T follicular helper cell (primary cell): ENCODE measurements at regions not wholly inside any gene's neighbourhood (a gene's known extent, or its start where the extent isn't known, plus 50 kb on each side); places are given as distances from the start of the nearest gene placed in this dataset.
"Not testable (repeated sequence)": the region's sequence is repeated elsewhere in the genome, so short reads cannot be mapped to it uniquely, and the experiment has no call there.

ENCODE experiments used
- DNase-seq: peaks from one replicate; pipeline ENCODE4 v3.0.0-alpha.2; 2020; ENCODE audit warnings: low read depth

- no peak for DNase-seq
These were observed 66.6 kb downstream of the LACC1 start for GRCh38 chr13:43946281-43946680.

- no peak for DNase-seq
These were observed 68.3 kb downstream of the LACC1 start for GRCh38 chr13:43947897-43948458.

GRCh38 chr13:43953370-43953769, 73.7 kb downstream of the LACC1 start:
- no peak for DNase-seq

GRCh38 chr13:43956975-43957374, 77.3 kb downstream of the LACC1 start:
- DNase-seq = not testable (repeated sequence)

GRCh38 chr13:43959291-43959690, 79.6 kb downstream of the LACC1 start:
- DNase-seq = no peak

GRCh38 chr13:43961909-43962308, 82.2 kb downstream of the LACC1 start:
- no peak for DNase-seq

- no peak for DNase-seq
These were observed 84.0 kb downstream of the LACC1 start for GRCh38 chr13:43963726-43964125.

GRCh38 chr13:43964698-43965458, 85.2 kb downstream of the LACC1 start:
- no peak for DNase-seq

GRCh38 chr13:43965459-43965845, 85.7 kb downstream of the LACC1 start:
- DNase-seq = no peak

GRCh38 chr13:43968251-43968942, 88.7 kb downstream of the LACC1 start:
- DNase-seq = not testable (repeated sequence)

GRCh38 chr13:43968943-43969690, 89.4 kb downstream of the LACC1 start:
- not testable (repeated sequence) for DNase-seq

GRCh38 chr13:43969919-43970318, 90.2 kb downstream of the LACC1 start:
- not testable (repeated sequence) for DNase-seq

- not testable (repeated sequence) for DNase-seq
These were observed 91.0 kb downstream of the LACC1 start for GRCh38 chr13:43970520-43971242.

- not testable (repeated sequence) for DNase-seq
These were observed 91.6 kb downstream of the LACC1 start for GRCh38 chr13:43971324-43971723.

- DNase-seq = no peak
These were observed 98.2 kb downstream of the LACC1 start for GRCh38 chr13:43977911-43978310.

- DNase-seq = no peak
These were observed 99.0 kb downstream of the LACC1 start for GRCh38 chr13:43978688-43979087.

- no peak for DNase-seq
These were observed 99.8 kb downstream of the LACC1 start for GRCh38 chr13:43979492-43979891.

- no peak for DNase-seq
These were observed 100.9 kb downstream of the LACC1 start for GRCh38 chr13:43980587-43980986.

GRCh38 chr13:43981091-43981490, 101.4 kb downstream of the LACC1 start:
- no peak for DNase-seq

GRCh38 chr13:43981512-43982301, 102.0 kb downstream of the LACC1 start:
- no peak for DNase-seq

GRCh38 chr13:43983373-43983772, 103.7 kb downstream of the LACC1 start:
- DNase-seq = no peak
